Transverse colon (tissue), 4 donors: ENCODE measurements at regions not wholly inside any gene's neighbourhood (a gene's known extent, or its start where the extent isn't known, plus 50 kb on each side); places are given as distances from the start of the nearest gene placed in this dataset.

Source experiments
- DNase-seq: peaks from one replicate; pipeline ENCODE4 v3.0.0-alpha.2; 2019
- H3K27ac ChIP-seq, 4 donors: fragments of 200-600 bp; sonication (generic); 2 replicates each; pipeline ENCODE4 v1.5.1; 2016 to 2018; ENCODE audit warnings: inconsistent platforms in 4 of 4
- H3K27me3 ChIP-seq: fragments of 200-600 bp; sonication (generic); 2 replicates; pipeline ENCODE4 v1.5.1; 2017; ENCODE audit warnings: inconsistent platforms
- H3K36me3 ChIP-seq, 4 donors: fragments of 200-600 bp; sonication (generic); 2 replicates each; pipeline ENCODE4 v1.5.1; 2017 to 2019; ENCODE audit warnings: inconsistent platforms in 4 of 4
- H3K4me1 ChIP-seq, 4 donors: fragments of 200-600 bp; sonication (generic); 2 replicates each; pipeline ENCODE4 v1.5.1; 2017 to 2020; ENCODE audit warnings: inconsistent platforms in 4 of 4
- H3K4me3 ChIP-seq, 4 donors: fragments of 200-600 bp; sonication (generic); 1 replicate in 1 of 4; 2 replicates in 3 of 4; pipeline versions ENCODE4 v1.5.1 to v1.6.1; 2017 to 2019; ENCODE audit warnings: inconsistent platforms in 4 of 4
- H3K9me3 ChIP-seq, 2 donors: fragments of 200-600 bp; sonication (generic); 2 replicates each; pipeline ENCODE4 v1.5.1; 2017 to 2019; ENCODE audit warnings: inconsistent platforms in 2 of 2
- CTCF ChIP-seq, 5 experiments: fragments of 200-600 bp in 3 of 5; fragments of 450-650 bp in 2 of 5; sonication (generic) in 3 of 5; IDR thresholded peaks; 1 replicate in 2 of 5; 2 replicates in 3 of 5; pipeline ENCODE4 v1.5.1; 2016 to 2017; ENCODE audit warnings: antibody characterized with exemption in 5 of 5, inconsistent platforms in 3 of 5, mild to moderate bottlenecking in 2 of 5, moderate library complexity in 1 of 5
- EP300 ChIP-seq: sonication (generic); formaldehyde crosslinking; IDR thresholded peaks from one replicate; pipeline ENCODE4 v1.6.1; 2017; ENCODE audit warnings: antibody characterized with exemption, low read depth
- POLR2A ChIP-seq: fragments of 450-650 bp; IDR thresholded peaks from one replicate; pipeline ENCODE4 v1.6.1; 2016; ENCODE audit warnings: antibody characterized with exemption, mild to moderate bottlenecking, moderate library complexity
- POLR2AphosphoS5 ChIP-seq, 3 donors: sonication (generic); formaldehyde crosslinking; IDR thresholded peaks; one replicate each; pipeline ENCODE4 v1.6.1; 2016; ENCODE audit warnings: antibody characterized with exemption in 3 of 3
- WGBS, 2 donors: methylation state at CpG; one replicate each; pipeline ENCODE4 v1.1.5; 2018; ENCODE audit warnings: low coverage in 1 of 2; 5-methylcytosine and 5-hydroxymethylcytosine counted together
- in situ Hi-C, 4 donors: fragments of 200-750 bp; cut with MboI; loops; one replicate each; pipeline versions ENCODE4 v1.15.0 to v1.15.1; 2017; ENCODE audit warnings: low sequenced_read_pairs in 3 of 4, low pct_ligation_motif_present in 1 of 4, low pct_unique_long_range_greater_than_20kb in 1 of 4
- intact Hi-C: fragments of 100-400 bp; cut with DNase I; formaldehyde crosslinking; loops from one replicate; pipeline ENCODE4 v1.15.1; 2023; ENCODE audit warnings: low total_unique reads

- 68 to 79% methylated on average over 5 of the region's 5 CpGs for WGBS, 2 donors
- DNase-seq = no peak
Observed at GRCh38 chr20:47934761-47935160, 149.5 kb upstream of the SULF2 start.

GRCh38 chr20:47931443-47931842 lies 146.2 kb upstream of the SULF2 start:
- in situ Hi-C loops (no loop called here), intact Hi-C loops (no loop called here)
- H3K4me1 ChIP-seq = no peaks in the 10 kb centered on the region
- DNase-seq = no peak
- H3K27me3 ChIP-seq = peaks cover 10% of the 10 kb centered on the region
- H3K4me3 ChIP-seq = no peak overlapping the region
- TF ChIP-seq EP300 (no peak), POLR2A (no peak), CTCF (IDR thresholded peaks at IDR 0.05) (no peak), POLR2AphosphoS5 (IDR thresholded peaks at IDR 0.05) (no peak)
- WGBS, 2 donors = 83 to 89% methylated on average over 1 to 7 of the region's 7 CpGs
- no peaks in the 10 kb centered on the region for H3K9me3 ChIP-seq
- H3K36me3 ChIP-seq = no peaks in the 10 kb centered on the region
- no peak overlapping the region for H3K27ac ChIP-seq

More at GRCh38 chr20:47934761-47935160, 149.5 kb upstream of the SULF2 start:
- no peak overlapping the region for H3K27ac ChIP-seq
- H3K4me1 ChIP-seq = no peaks in the 10 kb centered on the region
- no peaks in the 10 kb centered on the region for H3K9me3 ChIP-seq
- H3K36me3 ChIP-seq = no peaks in the 10 kb centered on the region
- TF ChIP-seq EP300 (no peak), POLR2A (no peak), POLR2AphosphoS5 (IDR thresholded peaks at IDR 0.05) (no peak)
- intact Hi-C loops = no loop called here
- in situ Hi-C loops = no loop called here
- no peak overlapping the region for H3K4me3 ChIP-seq
- peaks cover 16% of the 10 kb centered on the region for H3K27me3 ChIP-seq

- intact Hi-C loops (no loop called here), in situ Hi-C loops (no loop called here)
- Histone ChIP-seq H3K9me3 (no peaks in the 10 kb centered on the region), H3K36me3 (no peaks in the 10 kb centered on the region), H3K4me1 (no peaks in the 10 kb centered on the region), H3K4me3 (no peak overlapping the region), H3K27ac (no peak overlapping the region), H3K27me3 (peaks cover 10% of the 10 kb centered on the region)
- TF ChIP-seq POLR2AphosphoS5 (IDR thresholded peaks at IDR 0.05) = no peak
- no peak for TF ChIP-seq EP300
- no peak for TF ChIP-seq POLR2A
- WGBS, 2 donors = 85 to 90% methylated on average over 2 of the region's 2 CpGs
- no peak for DNase-seq
Observed at GRCh38 chr20:47931002-47931401, 145.7 kb upstream of the SULF2 start.

- Histone ChIP-seq H3K4me3 (no peak overlapping the region), H3K36me3 (no peaks in the 10 kb centered on the region), H3K4me1 (no peaks in the 10 kb centered on the region), H3K27ac (no peak overlapping the region), H3K27me3 (peaks cover 16% of the 10 kb centered on the region), H3K9me3 (no peaks in the 10 kb centered on the region)
- TF ChIP-seq CTCF (IDR thresholded peaks at IDR 0.05) (no peak), POLR2A (no peak), POLR2AphosphoS5 (IDR thresholded peaks at IDR 0.05) (no peak), EP300 (no peak)
- WGBS, 2 donors = 38 to 67% methylated on average over 2 to 6 of the region's 6 CpGs
- intact Hi-C loops (no loop called here), in situ Hi-C loops (no loop called here)
- no peak for DNase-seq
Observed at GRCh38 chr20:47929368-47930115, 144.3 kb upstream of the SULF2 start.

GRCh38 chr20:47927944-47928343 lies 142.7 kb upstream of the SULF2 start:
- Histone ChIP-seq H3K4me1 (no peaks in the 10 kb centered on the region), H3K27ac (no peak overlapping the region)
- in situ Hi-C loops = no loop called here

More at GRCh38 chr20:47927944-47928343, 142.7 kb upstream of the SULF2 start:
- Histone ChIP-seq H3K36me3 (no peaks in the 10 kb centered on the region), H3K27me3 (peaks cover 24% of the 10 kb centered on the region), H3K4me3 (no peak overlapping the region), H3K9me3 (no peaks in the 10 kb centered on the region)
- TF ChIP-seq CTCF (IDR thresholded peaks at IDR 0.05) (no peak), POLR2A (no peak), EP300 (no peak), POLR2AphosphoS5 (IDR thresholded peaks at IDR 0.05) (no peak)
- no peak for DNase-seq
- intact Hi-C loops = no loop called here
